Liver (tissue), 8 donors: ENCODE measurements at regions not wholly inside any gene's neighbourhood (a gene's known extent, or its start where the extent isn't known, plus 50 kb on each side); places are given as distances from the start of the nearest gene placed in this dataset.

ENCODE experiments used
- DNase-seq: peaks from one replicate; pipeline ENCODE4 v3.0.0-alpha.2; 2017; ENCODE audit warnings: low spot score
- H3K27ac ChIP-seq, 2 donors: one replicate each; pipeline ENCODE4 v1.7.0; 2013; ENCODE audit warnings: inconsistent platforms in 2 of 2, low read length in 2 of 2, control low read depth in 1 of 2, low read depth in 1 of 2, mild to moderate bottlenecking in 1 of 2
- H3K27me3 ChIP-seq, 4 donors: one replicate each; pipeline versions ENCODE4 v1.6.1 to v1.7.0; 2013; ENCODE audit warnings: low read length in 3 of 4, inconsistent platforms in 1 of 4, mild to moderate bottlenecking in 1 of 4, moderate library complexity in 1 of 4; ENCODE audit not compliant: control insufficient read depth in 4 of 4, insufficient read depth in 4 of 4
- H3K36me3 ChIP-seq, 4 donors: one replicate each; pipeline versions ENCODE4 v1.6.1 to v1.7.0; 2013; ENCODE audit warnings: low read length in 3 of 4, mild to moderate bottlenecking in 3 of 4, low read depth in 1 of 4, moderate library complexity in 1 of 4; ENCODE audit not compliant: control insufficient read depth in 4 of 4, insufficient read depth in 3 of 4
- H3K4me1 ChIP-seq, 4 donors: one replicate each; pipeline versions ENCODE4 v1.6.1 to v1.7.0; 2013; ENCODE audit warnings: low read length in 3 of 4, mild to moderate bottlenecking in 3 of 4, moderate library complexity in 1 of 4; ENCODE audit not compliant: control insufficient read depth in 4 of 4, insufficient read depth in 4 of 4
- H3K4me3 ChIP-seq, 3 donors: one replicate each; pipeline versions ENCODE4 v1.6.1 to v1.7.0; 2013; ENCODE audit warnings: low read length in 3 of 3, control low read depth in 1 of 3, low read depth in 1 of 3, mild to moderate bottlenecking in 1 of 3
- H3K9ac ChIP-seq, 2 donors: one replicate each; pipeline ENCODE4 v1.7.0; 2013; ENCODE audit warnings: low read length in 2 of 2, mild to moderate bottlenecking in 2 of 2, moderate library complexity in 2 of 2, control low read depth in 1 of 2, low read depth in 1 of 2
- H3K9me3 ChIP-seq, 4 donors: one replicate each; pipeline versions ENCODE4 v1.6.1 to v1.7.0; 2013; ENCODE audit warnings: low read length in 3 of 4; ENCODE audit not compliant: control insufficient read depth in 4 of 4
- EGR1 ChIP-seq, 2 donors: IDR thresholded peaks; 2 replicates each; pipeline ENCODE4 v1.6.1; 2016 to 2018; ENCODE audit warnings: antibody characterized with exemption in 2 of 2, low read depth in 2 of 2
- FOXA1 ChIP-seq: IDR thresholded peaks from 2 replicates; pipeline ENCODE4 v1.6.1; 2016; ENCODE audit warnings: antibody characterized with exemption
- FOXA2 ChIP-seq: IDR thresholded peaks from 2 replicates; pipeline ENCODE4 v1.6.1; 2016; ENCODE audit warnings: antibody characterized with exemption
- GABPA ChIP-seq, 2 donors: IDR thresholded peaks in 1 of 2; conservative IDR thresholded peaks in 1 of 2; 2 replicates each; pipeline ENCODE4 v1.6.1; 2016; ENCODE audit warnings: antibody characterized with exemption in 2 of 2, mild to moderate bottlenecking in 1 of 2, moderate library complexity in 1 of 2
- HNF4A ChIP-seq, 2 donors: conservative IDR thresholded peaks; 2 replicates each; pipeline ENCODE4 v1.6.1; 2016; ENCODE audit warnings: antibody characterized with exemption in 2 of 2, mild to moderate bottlenecking in 2 of 2
- HNF4G ChIP-seq: IDR thresholded peaks from 2 replicates; pipeline ENCODE4 v1.6.1; 2016; ENCODE audit warnings: antibody characterized with exemption
- JUND ChIP-seq, 2 donors: IDR thresholded peaks; 2 replicates each; pipeline ENCODE4 v1.6.1; 2016; ENCODE audit warnings: antibody characterized with exemption in 2 of 2
- NR2F2 ChIP-seq: IDR thresholded peaks from 2 replicates; pipeline ENCODE4 v1.6.1; 2016; ENCODE audit warnings: antibody characterized with exemption
- RAD21 ChIP-seq, 2 donors: IDR thresholded peaks; 2 replicates each; pipeline ENCODE4 v1.6.1; 2016; ENCODE audit warnings: antibody characterized with exemption in 2 of 2, mild to moderate bottlenecking in 2 of 2
- RXRA ChIP-seq, 2 donors: IDR thresholded peaks; 2 replicates each; pipeline ENCODE4 v1.6.1; 2017 to 2018; ENCODE audit warnings: antibody characterized with exemption in 2 of 2, mild to moderate bottlenecking in 1 of 2
- SP1 ChIP-seq: IDR thresholded peaks from 2 replicates; pipeline ENCODE4 v1.6.1; 2018; ENCODE audit warnings: antibody characterized with exemption, mild to moderate bottlenecking
- TAF1 ChIP-seq: conservative IDR thresholded peaks from 2 replicates; pipeline ENCODE4 v1.6.1; 2016; ENCODE audit warnings: antibody characterized with exemption, mild to moderate bottlenecking
- YY1 ChIP-seq: IDR thresholded peaks from 2 replicates; pipeline ENCODE4 v1.6.1; 2016; ENCODE audit warnings: antibody characterized with exemption, mild to moderate bottlenecking
- WGBS: extraction: QIAGEN DNeasy Blood & Tissue Kit; methylation state at CpG from one replicate; pipeline ENCODE4 v1.1.7; 2013; 5-methylcytosine and 5-hydroxymethylcytosine counted together
- TF ChIP-seq, protein P1 (sequence below): fragments of 150-350 bp; IDR thresholded peaks from 2 replicates; pipeline ENCODE4 v1.5.1; 2017; ENCODE audit warnings: improper control_type of control experiment, low read depth, low read length; ENCODE audit not compliant: missing input control
- TF ChIP-seq, protein P2 (sequence below): IDR thresholded peaks from 2 replicates; pipeline ENCODE4 v1.6.1; 2016; ENCODE audit warnings: antibody characterized with exemption, mild to moderate bottlenecking
- TF ChIP-seq, protein P3 (sequence below): IDR thresholded peaks from 2 replicates; pipeline ENCODE4 v1.6.1; 2016; ENCODE audit warnings: antibody characterized with exemption
- TF ChIP-seq, protein P4 (sequence below): IDR thresholded peaks from 2 replicates; pipeline ENCODE4 v1.6.1; 2016; ENCODE audit warnings: antibody characterized with exemption
- donor health status: healthy.
- donor health status: healthy.
- donor health status: healthy.
- donor health status: healthy.
- donor health status: healthy.

DNA sequence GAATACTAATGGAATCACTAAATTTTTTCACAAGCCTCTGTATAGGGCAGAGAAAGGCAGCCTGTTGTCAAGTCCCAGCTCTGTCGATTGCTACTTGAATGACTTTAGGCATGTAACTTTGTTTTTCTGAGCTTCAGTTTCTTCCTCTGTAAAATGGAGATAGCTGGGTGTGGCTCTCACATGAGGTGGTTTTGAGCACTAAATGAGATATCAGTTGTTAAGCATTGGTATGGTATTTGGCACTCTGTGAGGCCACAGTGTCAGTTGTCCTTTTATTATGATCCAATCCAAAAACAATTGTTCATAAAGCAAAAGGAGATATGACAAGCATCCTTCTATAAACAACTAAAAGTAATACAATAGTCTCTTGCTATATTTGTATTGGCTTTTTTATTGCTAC is 120.6 kb downstream of the DUSP6 start:
- no peaks in the 10 kb centered on the region for H3K9me3 ChIP-seq
- H3K4me3 ChIP-seq: no peak overlapping the region
- no peaks in the 10 kb centered on the region for H3K36me3 ChIP-seq
- no peak for DNase-seq
- H3K27ac ChIP-seq: no peak overlapping the region
- no peak overlapping the region for H3K9ac ChIP-seq
- no peak for TF ChIP-seq JUND (IDR thresholded peaks at IDR 0.05)
- no peak for TF ChIP-seq HNF4G
- TF ChIP-seq, protein P1, sequence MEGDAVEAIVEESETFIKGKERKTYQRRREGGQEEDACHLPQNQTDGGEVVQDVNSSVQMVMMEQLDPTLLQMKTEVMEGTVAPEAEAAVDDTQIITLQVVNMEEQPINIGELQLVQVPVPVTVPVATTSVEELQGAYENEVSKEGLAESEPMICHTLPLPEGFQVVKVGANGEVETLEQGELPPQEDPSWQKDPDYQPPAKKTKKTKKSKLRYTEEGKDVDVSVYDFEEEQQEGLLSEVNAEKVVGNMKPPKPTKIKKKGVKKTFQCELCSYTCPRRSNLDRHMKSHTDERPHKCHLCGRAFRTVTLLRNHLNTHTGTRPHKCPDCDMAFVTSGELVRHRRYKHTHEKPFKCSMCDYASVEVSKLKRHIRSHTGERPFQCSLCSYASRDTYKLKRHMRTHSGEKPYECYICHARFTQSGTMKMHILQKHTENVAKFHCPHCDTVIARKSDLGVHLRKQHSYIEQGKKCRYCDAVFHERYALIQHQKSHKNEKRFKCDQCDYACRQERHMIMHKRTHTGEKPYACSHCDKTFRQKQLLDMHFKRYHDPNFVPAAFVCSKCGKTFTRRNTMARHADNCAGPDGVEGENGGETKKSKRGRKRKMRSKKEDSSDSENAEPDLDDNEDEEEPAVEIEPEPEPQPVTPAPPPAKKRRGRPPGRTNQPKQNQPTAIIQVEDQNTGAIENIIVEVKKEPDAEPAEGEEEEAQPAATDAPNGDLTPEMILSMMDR: no peak
- TF ChIP-seq, protein P2, sequence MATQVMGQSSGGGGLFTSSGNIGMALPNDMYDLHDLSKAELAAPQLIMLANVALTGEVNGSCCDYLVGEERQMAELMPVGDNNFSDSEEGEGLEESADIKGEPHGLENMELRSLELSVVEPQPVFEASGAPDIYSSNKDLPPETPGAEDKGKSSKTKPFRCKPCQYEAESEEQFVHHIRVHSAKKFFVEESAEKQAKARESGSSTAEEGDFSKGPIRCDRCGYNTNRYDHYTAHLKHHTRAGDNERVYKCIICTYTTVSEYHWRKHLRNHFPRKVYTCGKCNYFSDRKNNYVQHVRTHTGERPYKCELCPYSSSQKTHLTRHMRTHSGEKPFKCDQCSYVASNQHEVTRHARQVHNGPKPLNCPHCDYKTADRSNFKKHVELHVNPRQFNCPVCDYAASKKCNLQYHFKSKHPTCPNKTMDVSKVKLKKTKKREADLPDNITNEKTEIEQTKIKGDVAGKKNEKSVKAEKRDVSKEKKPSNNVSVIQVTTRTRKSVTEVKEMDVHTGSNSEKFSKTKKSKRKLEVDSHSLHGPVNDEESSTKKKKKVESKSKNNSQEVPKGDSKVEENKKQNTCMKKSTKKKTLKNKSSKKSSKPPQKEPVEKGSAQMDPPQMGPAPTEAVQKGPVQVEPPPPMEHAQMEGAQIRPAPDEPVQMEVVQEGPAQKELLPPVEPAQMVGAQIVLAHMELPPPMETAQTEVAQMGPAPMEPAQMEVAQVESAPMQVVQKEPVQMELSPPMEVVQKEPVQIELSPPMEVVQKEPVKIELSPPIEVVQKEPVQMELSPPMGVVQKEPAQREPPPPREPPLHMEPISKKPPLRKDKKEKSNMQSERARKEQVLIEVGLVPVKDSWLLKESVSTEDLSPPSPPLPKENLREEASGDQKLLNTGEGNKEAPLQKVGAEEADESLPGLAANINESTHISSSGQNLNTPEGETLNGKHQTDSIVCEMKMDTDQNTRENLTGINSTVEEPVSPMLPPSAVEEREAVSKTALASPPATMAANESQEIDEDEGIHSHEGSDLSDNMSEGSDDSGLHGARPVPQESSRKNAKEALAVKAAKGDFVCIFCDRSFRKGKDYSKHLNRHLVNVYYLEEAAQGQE: no peak
- no peak for TF ChIP-seq RXRA (IDR thresholded peaks at IDR 0.05)
- no peak for TF ChIP-seq NR2F2
- no peak for TF ChIP-seq FOXA1
- no peak for TF ChIP-seq YY1
- peaks cover 0 to 1% (median 0%) of the 10 kb centered on the region in 4 donors for H3K4me1 ChIP-seq
- 90% methylated on average over 1 of the region's 1 CpG for WGBS
- H3K27me3 ChIP-seq: no peaks in the 10 kb centered on the region

DNA sequence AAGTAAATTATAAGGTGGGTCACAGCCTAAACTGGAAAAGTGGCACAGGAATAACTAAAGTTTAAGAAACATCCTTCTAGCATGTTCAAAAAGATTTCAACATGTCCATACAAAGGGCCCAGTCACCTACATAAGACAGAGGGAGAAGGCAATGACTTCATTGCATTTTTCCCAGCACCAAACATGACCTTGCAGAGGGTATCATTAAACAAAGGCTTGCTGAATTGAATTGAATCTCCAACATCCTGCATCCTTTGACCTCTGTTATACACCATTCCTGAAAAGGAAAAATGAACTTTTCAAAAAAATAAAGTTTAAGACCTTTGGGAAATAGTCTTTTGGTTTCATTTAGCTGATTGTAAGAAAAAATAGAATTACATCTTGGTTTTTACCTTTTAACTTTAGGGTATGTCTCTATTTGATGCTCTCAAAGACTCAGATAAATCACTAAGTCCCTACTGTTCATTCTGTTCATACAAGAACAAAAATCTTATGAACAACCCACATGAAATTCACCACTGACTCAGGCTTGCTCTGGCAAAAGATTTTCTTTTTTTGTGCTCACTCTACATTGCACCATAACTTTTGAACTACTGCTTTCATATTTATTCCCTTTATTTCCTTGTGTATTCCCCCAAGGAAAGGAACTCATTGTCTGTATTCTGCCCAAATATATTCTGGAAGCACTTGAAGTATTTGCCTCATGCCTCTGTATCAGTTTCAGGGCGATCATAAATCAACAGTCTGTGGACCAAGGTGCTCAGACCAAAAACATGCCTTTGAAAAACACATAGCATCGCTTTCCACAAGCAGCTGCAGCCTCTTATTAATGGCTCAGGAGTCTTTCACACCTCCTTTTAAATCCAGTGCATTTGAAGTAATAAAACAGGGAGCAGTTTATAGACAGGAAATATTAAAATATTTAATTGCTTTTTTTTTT is 121.7 kb downstream of the DUSP6 start:
- no peak for DNase-seq
- peak; percentile 69 for TF ChIP-seq NR2F2
- TF ChIP-seq, protein P3, sequence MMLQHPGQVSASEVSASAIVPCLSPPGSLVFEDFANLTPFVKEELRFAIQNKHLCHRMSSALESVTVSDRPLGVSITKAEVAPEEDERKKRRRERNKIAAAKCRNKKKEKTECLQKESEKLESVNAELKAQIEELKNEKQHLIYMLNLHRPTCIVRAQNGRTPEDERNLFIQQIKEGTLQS: no peak
- Histone ChIP-seq H3K36me3 (no peaks in the 10 kb centered on the region), H3K27me3 (no peaks in the 10 kb centered on the region), H3K4me1 (peaks cover 0 to 1% (median 0%) of the 10 kb centered on the region in 4 donors), H3K9ac (no peak overlapping the region), H3K9me3 (no peaks in the 10 kb centered on the region), H3K4me3 (no peak overlapping the region), H3K27ac (no peak overlapping the region)
- WGBS: 90% methylated on average over 2 of the region's 2 CpGs

DNA sequence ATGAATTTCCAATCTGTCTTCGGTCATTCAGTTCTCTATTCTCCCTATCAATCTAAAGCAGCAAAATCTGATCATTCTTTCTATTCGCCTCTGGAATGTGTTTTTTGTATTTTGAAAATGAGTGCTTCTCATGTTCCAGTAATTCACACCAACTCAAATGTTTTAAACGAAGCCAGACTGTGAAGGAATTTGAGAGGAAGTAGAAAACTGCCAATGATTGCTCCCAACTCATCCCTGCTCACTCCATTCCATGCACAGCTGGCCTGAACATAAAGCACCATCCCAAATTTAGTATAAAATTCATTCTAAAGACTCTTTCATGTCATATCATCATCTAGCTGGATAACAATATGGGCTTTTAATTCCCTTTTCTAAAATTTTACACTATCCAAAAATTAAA is 123.8 kb downstream of the DUSP6 start:
- no peaks in the 10 kb centered on the region for H3K27me3 ChIP-seq
- no peaks in the 10 kb centered on the region for H3K4me1 ChIP-seq
- no peak overlapping the region for H3K4me3 ChIP-seq
- H3K27ac ChIP-seq: no peak overlapping the region
- no peaks in the 10 kb centered on the region for H3K36me3 ChIP-seq
- no peaks in the 10 kb centered on the region for H3K9me3 ChIP-seq
- 84% methylated on average over 3 of the region's 3 CpGs for WGBS
- H3K9ac ChIP-seq: no peak overlapping the region
- DNase-seq: no peak
- TF ChIP-seq NR2F2 (no peak), RAD21 (IDR thresholded peaks at IDR 0.05) (no peak), EGR1 (IDR thresholded peaks at IDR 0.05; ENCODE audit: low read depth in 2 of 2) (no peak), HNF4A (conservative IDR thresholded peaks at IDR 0.05) (no peak), GABPA (IDR thresholded peaks at IDR 0.05 in 1 of 2, conservative IDR thresholded peaks at IDR 0.05 in 1 of 2) (no peak), TAF1 (no peak), SP1 (no peak), JUND (IDR thresholded peaks at IDR 0.05) (no peak), FOXA2 (no peak), RXRA (IDR thresholded peaks at IDR 0.05) (no peak), FOXA1 (no peak), YY1 (no peak)
- TF ChIP-seq, protein P4, sequence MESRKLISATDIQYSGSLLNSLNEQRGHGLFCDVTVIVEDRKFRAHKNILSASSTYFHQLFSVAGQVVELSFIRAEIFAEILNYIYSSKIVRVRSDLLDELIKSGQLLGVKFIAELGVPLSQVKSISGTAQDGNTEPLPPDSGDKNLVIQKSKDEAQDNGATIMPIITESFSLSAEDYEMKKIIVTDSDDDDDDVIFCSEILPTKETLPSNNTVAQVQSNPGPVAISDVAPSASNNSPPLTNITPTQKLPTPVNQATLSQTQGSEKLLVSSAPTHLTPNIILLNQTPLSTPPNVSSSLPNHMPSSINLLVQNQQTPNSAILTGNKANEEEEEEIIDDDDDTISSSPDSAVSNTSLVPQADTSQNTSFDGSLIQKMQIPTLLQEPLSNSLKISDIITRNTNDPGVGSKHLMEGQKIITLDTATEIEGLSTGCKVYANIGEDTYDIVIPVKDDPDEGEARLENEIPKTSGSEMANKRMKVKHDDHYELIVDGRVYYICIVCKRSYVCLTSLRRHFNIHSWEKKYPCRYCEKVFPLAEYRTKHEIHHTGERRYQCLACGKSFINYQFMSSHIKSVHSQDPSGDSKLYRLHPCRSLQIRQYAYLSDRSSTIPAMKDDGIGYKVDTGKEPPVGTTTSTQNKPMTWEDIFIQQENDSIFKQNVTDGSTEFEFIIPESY: no peak
- TF ChIP-seq, protein P1: no peak
